Esophagus muscularis mucosa (tissue), 3 donors: ENCODE measurements at regions not wholly inside any gene's neighbourhood (a gene's known extent, or its start where the extent isn't known, plus 50 kb on each side); places are given as distances from the start of the nearest gene placed in this dataset.
"Not testable (repeated sequence)": the region's sequence is repeated elsewhere in the genome, so short reads cannot be mapped to it uniquely, and the experiment has no call there.

ENCODE experiments used
- POLR2AphosphoS5 ChIP-seq, 2 donors: sonication (generic); formaldehyde crosslinking; IDR thresholded peaks; one replicate each; pipeline ENCODE4 v1.6.1; 2017; ENCODE audit warnings: antibody characterized with exemption in 2 of 2
- TF ChIP-seq, protein P1 (sequence below), 3 experiments: fragments of 200-600 bp in 2 of 3; fragments of 450-650 bp in 1 of 3; sonication (generic) in 2 of 3; IDR thresholded peaks; one replicate each; pipeline ENCODE4 v1.5.1; 2017 to 2019; ENCODE audit warnings: antibody characterized with exemption in 3 of 3, mild to moderate bottlenecking in 2 of 3, moderate library complexity in 1 of 3

DNA sequence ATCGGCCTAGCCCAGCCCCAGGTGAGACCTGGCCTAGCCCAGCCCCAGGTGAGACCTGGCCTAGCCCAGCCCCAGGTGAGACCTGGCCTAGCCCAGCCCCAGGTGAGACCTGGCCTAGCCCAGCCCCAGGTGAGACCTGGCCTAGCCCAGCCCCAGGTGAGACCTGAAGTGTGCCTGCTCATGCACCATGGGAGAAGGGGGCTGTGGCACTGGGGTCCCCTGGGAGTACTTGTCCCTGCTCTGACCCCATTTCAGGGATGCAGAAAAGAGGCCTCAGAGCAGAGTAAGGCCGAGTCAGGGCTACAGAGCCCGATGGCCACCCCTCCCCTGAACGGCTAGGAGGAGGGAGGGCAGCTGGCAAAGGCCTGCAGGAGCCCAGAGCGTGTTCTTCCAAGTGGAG is 129.6 kb downstream of the CRYBB2 start:
- TF ChIP-seq, protein P1, sequence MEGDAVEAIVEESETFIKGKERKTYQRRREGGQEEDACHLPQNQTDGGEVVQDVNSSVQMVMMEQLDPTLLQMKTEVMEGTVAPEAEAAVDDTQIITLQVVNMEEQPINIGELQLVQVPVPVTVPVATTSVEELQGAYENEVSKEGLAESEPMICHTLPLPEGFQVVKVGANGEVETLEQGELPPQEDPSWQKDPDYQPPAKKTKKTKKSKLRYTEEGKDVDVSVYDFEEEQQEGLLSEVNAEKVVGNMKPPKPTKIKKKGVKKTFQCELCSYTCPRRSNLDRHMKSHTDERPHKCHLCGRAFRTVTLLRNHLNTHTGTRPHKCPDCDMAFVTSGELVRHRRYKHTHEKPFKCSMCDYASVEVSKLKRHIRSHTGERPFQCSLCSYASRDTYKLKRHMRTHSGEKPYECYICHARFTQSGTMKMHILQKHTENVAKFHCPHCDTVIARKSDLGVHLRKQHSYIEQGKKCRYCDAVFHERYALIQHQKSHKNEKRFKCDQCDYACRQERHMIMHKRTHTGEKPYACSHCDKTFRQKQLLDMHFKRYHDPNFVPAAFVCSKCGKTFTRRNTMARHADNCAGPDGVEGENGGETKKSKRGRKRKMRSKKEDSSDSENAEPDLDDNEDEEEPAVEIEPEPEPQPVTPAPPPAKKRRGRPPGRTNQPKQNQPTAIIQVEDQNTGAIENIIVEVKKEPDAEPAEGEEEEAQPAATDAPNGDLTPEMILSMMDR (IDR thresholded peaks at IDR 0.05): not testable (repeated sequence)
- TF ChIP-seq POLR2AphosphoS5 (IDR thresholded peaks at IDR 0.05): not testable (repeated sequence)
